Mesendoderm (in vitro differentiated cells): ENCODE measurements at regions not wholly inside any gene's neighbourhood (a gene's known extent, or its start where the extent isn't known, plus 50 kb on each side); places are given as distances from the start of the nearest gene placed in this dataset.
"Not testable (repeated sequence)": the region's sequence is repeated elsewhere in the genome, so short reads cannot be mapped to it uniquely, and the experiment has no call there.

Experiments
- DNase-seq: peaks from one replicate; pipeline ENCODE4 v3.0.0; 2013
- H2AK5ac ChIP-seq: 2 replicates; pipeline ENCODE4 v1.6.1; 2013; ENCODE audit warnings: low read length, inconsistent platforms
- H2BK120ac ChIP-seq: 2 replicates; pipeline ENCODE4 v1.6.1; 2013; ENCODE audit warnings: low read depth, mild to moderate bottlenecking, low read length, moderate library complexity, mixed read lengths
- H2BK15ac ChIP-seq: replicated peaks from 2 replicates; pipeline ENCODE4 v1.6.1; 2013; ENCODE audit warnings: low read depth, mild to moderate bottlenecking, moderate library complexity
- H2BK5ac ChIP-seq: 2 replicates; pipeline ENCODE4 v1.6.1; 2013; ENCODE audit warnings: low read length, inconsistent platforms
- H3K18ac ChIP-seq: 2 replicates; pipeline ENCODE4 v1.6.1; 2013; ENCODE audit warnings: mild to moderate bottlenecking, low read length, mixed read lengths
- H3K23ac ChIP-seq: one replicate; pipeline ENCODE4 v1.6.1; 2013; ENCODE audit warnings: low read length
- H3K27ac ChIP-seq: 2 replicates; pipeline ENCODE4 v1.5.1; 2013; ENCODE audit warnings: low read depth, mild to moderate bottlenecking, inconsistent platforms, low read length, moderate library complexity
- H3K27me3 ChIP-seq: 2 replicates; pipeline ENCODE4 v1.6.1; 2013; ENCODE audit warnings: low read length, control low read depth, mild to moderate bottlenecking, inconsistent platforms; ENCODE audit not compliant: insufficient read depth, poor library complexity
- H3K36me3 ChIP-seq: 2 replicates; pipeline ENCODE4 v1.6.1; 2013; ENCODE audit warnings: low read length, inconsistent platforms; ENCODE audit not compliant: control insufficient read depth, insufficient read depth
- H3K4ac ChIP-seq: one replicate; pipeline ENCODE4 v1.6.1; 2013; ENCODE audit warnings: low read depth, mild to moderate bottlenecking, low read length, moderate library complexity
- H3K4me1 ChIP-seq: 2 replicates; pipeline ENCODE4 v1.6.1; 2013; ENCODE audit warnings: low read depth, low read length, inconsistent platforms; ENCODE audit not compliant: control insufficient read depth
- H3K4me2 ChIP-seq: 2 replicates; pipeline ENCODE4 v1.6.1; 2013; ENCODE audit warnings: low read length
- H3K4me3 ChIP-seq: 2 replicates; pipeline ENCODE4 v1.5.1; 2013; ENCODE audit warnings: mild to moderate bottlenecking, low read length
- H3K56ac ChIP-seq: one replicate; pipeline ENCODE4 v1.6.1; 2013; ENCODE audit warnings: low read length
- H3K79me1 ChIP-seq: 2 replicates; pipeline ENCODE4 v1.6.1; 2013; ENCODE audit warnings: low read length, inconsistent platforms
- H3K79me2 ChIP-seq: 2 replicates; pipeline ENCODE4 v1.6.1; 2013; ENCODE audit warnings: mild to moderate bottlenecking, low read length; ENCODE audit not compliant: control insufficient read depth, insufficient read depth
- H3K9ac ChIP-seq: 2 replicates; pipeline ENCODE4 v1.6.1; 2013; ENCODE audit warnings: low read length, inconsistent platforms
- H4K5ac ChIP-seq: one replicate; pipeline ENCODE4 v1.6.1; 2013; ENCODE audit warnings: low read length
- H4K8ac ChIP-seq: one replicate; pipeline ENCODE4 v1.6.1; 2013; ENCODE audit warnings: low read depth, mild to moderate bottlenecking, control low read depth, low read length, moderate library complexity
- WGBS: extraction: QIAGEN DNeasy Blood & Tissue Kit; methylation state at CpG from one replicate; pipeline ENCODE4 v1.1.7; 2013; ENCODE audit warnings: low lambda C conversion rate, missing lambda C conversion rate; ENCODE audit not compliant: insufficient coverage; ENCODE audit errors: extremely low coverage; 5-methylcytosine and 5-hydroxymethylcytosine counted together

DNA sequence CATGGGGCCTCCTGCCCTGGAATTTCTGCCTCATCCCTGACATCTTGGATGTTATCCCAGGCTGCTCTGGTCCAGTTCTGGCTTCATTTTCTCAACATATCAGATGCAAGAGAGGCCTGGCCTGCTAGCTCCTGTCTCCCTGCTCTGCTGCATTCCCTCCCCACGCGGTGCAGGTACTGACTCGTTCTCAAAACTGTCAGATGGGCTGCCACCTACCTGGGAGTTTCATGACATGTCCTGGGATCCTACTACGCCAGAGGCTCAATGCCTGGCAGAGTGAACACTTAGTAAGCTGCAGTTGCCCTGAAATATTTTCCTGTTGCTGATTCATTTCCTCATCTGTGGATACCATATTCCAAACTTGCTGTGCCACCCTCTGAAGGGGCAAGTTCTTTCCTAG, 126.7 kb upstream of the PLGLB2 start:
- not testable (repeated sequence) for H3K4me3 ChIP-seq, H2BK120ac ChIP-seq, H3K4ac ChIP-seq, H3K4me1 ChIP-seq, H3K23ac ChIP-seq, H3K79me1 ChIP-seq, H4K8ac ChIP-seq, H3K4me2 ChIP-seq, DNase-seq, H3K27ac ChIP-seq, H2AK5ac ChIP-seq, H3K79me2 ChIP-seq, H2BK15ac ChIP-seq, H2BK5ac ChIP-seq, H3K36me3 ChIP-seq, H3K18ac ChIP-seq, H3K27me3 ChIP-seq, H4K5ac ChIP-seq, H3K56ac ChIP-seq, H3K9ac ChIP-seq
- WGBS = no CpG with 5 or more reads among the region's 4 CpGs

DNA sequence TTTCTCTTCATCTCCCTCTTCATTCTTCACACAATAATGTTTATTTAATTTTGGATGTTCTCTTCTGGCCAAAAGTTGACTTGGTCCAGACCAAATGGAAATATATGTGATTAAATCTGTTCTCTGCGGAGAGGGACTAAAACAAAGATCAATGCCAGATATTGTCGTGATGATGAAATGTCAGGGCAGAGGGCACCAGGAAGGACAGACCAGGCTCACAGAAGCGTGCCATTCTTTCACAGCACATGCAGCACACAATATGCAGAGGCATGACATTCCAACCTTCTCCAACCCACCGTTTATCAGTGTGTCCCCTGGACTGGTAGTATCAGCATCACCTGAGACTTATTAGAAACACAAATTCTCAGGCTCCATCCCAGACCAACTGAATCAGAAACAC, 125.2 kb upstream of the PLGLB2 start:
- not testable (repeated sequence) for H3K79me2 ChIP-seq, H3K27me3 ChIP-seq, H2AK5ac ChIP-seq, DNase-seq, H2BK120ac ChIP-seq, H3K18ac ChIP-seq, H3K56ac ChIP-seq, H2BK5ac ChIP-seq, H2BK15ac ChIP-seq, H3K23ac ChIP-seq, H3K9ac ChIP-seq, H3K79me1 ChIP-seq, H3K4me1 ChIP-seq, H3K4ac ChIP-seq, H3K4me3 ChIP-seq, H3K36me3 ChIP-seq, H4K5ac ChIP-seq, H3K4me2 ChIP-seq, H4K8ac ChIP-seq, H3K27ac ChIP-seq
- WGBS = no CpG with 5 or more reads among the region's 4 CpGs

DNA sequence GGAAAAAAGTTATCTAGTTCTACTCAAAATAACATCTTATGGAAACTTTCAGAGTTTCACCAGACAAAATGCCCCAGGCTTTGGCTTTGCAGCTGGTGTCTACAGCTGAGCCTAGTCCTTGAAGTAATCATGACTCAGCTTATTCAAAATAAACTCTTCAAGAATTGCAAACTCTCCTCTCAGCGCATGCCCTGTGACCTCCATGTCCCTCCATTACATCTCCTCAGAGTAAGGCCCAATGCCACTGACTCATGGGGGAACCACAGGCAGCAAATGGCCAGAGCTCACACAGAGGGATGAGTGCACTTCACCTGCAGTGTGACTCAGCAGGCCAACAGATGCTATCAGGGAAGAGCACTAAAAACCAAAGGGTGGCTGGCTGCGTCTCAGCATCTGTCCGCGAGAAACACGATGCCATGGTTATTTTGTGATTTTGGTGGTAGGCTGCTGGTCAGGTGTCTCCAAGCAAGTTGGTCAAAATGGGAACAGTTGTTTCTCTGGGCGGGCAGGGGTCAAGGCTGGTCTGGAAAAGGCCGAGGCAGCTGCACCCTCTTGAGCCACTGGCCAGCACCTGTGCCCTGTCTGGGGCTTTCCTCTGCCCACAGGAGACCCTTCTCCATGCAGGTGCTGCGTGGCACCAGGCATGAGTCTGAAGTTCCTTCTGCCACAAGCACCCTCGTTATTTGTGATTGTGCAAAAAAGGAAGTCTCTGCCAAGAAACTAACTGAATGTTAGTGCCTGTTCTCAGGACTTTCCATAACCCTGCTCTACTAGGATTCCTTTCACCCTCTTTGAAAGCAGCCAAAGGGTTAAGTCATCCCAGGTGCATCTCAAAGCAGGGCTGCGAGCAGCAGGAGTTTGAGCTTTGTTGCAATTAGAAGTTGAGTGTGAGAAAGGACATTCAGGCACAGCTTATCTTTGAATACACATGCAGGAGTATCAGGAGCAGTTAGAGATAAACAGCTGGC, 118.1 kb upstream of the PLGLB2 start:
- not testable (repeated sequence) for H2BK5ac ChIP-seq, H3K27me3 ChIP-seq, H3K18ac ChIP-seq, H3K23ac ChIP-seq, H3K4me3 ChIP-seq, H3K4me1 ChIP-seq, H3K4me2 ChIP-seq, H2BK15ac ChIP-seq, H4K8ac ChIP-seq, H3K9ac ChIP-seq, H2BK120ac ChIP-seq, H3K79me1 ChIP-seq, H3K27ac ChIP-seq, H4K5ac ChIP-seq, H3K56ac ChIP-seq, H3K4ac ChIP-seq, H2AK5ac ChIP-seq, H3K36me3 ChIP-seq, H3K79me2 ChIP-seq
- DNase-seq = peak; percentile 83
- WGBS = no CpG with 5 or more reads among the region's 10 CpGs

DNA sequence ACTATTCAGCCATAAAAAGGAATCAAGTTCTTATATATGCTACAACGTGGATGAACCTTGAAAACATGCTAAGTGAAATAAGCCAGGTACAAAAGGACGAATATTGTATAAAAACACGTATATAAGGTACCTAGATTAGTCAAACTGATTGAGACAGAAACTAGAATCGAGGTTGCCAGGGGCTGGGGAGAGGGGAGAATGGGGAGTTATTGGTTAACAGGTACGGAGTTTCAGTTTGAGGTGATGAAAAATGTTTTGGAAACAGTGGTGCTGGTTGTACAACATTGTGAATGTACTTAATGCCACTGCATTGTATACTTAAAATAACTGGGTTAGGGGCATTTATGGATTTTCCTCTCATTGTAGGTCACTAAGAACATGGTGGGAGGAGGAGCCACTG, 117.0 kb upstream of the PLGLB2 start:
- not testable (repeated sequence) for H3K23ac ChIP-seq, H3K27ac ChIP-seq, H3K79me2 ChIP-seq, H3K4me3 ChIP-seq, H2BK15ac ChIP-seq, H3K4ac ChIP-seq, H3K4me1 ChIP-seq, H3K36me3 ChIP-seq, H3K56ac ChIP-seq, DNase-seq, H4K8ac ChIP-seq, H2AK5ac ChIP-seq, H3K4me2 ChIP-seq, H3K9ac ChIP-seq, H3K79me1 ChIP-seq, H3K18ac ChIP-seq, H3K27me3 ChIP-seq, H2BK120ac ChIP-seq, H2BK5ac ChIP-seq, H4K5ac ChIP-seq
- WGBS = no CpG with 5 or more reads among the region's 5 CpGs

DNA sequence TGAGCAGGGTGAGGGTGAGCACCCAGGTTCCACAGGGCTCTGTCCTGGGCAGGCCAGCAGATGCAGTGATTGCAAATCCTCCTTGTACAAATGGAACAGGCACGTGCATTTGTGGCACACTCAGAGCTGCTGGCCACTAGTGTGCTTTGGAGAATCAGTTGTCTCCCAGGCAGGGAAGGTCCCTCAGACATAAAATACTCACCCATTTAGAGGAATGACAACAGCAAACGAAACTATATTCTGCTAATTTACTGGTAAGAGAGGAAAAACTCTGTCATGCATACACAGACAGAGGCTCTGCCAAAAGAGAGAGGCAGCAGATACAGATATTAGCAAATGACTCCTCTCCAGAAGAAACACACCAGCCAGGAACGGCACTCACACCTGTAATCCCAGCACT, 116.5 kb upstream of the PLGLB2 start:
- H3K23ac ChIP-seq, H3K56ac ChIP-seq, H3K79me2 ChIP-seq, H3K27me3 ChIP-seq, H3K4me2 ChIP-seq, H3K36me3 ChIP-seq, H3K4ac ChIP-seq, H3K4me3 ChIP-seq, H3K27ac ChIP-seq, H3K18ac ChIP-seq, H2AK5ac ChIP-seq, H3K4me1 ChIP-seq, H3K9ac ChIP-seq, H4K8ac ChIP-seq, DNase-seq, H2BK15ac ChIP-seq, H3K79me1 ChIP-seq, H4K5ac ChIP-seq, H2BK5ac ChIP-seq, H2BK120ac ChIP-seq: not testable (repeated sequence)
- no CpG with 5 or more reads among the region's 3 CpGs for WGBS
